Endothelial cell of umbilical vein (primary cell): ENCODE measurements at regions not wholly inside any gene's neighbourhood (a gene's known extent, or its start where the extent isn't known, plus 50 kb on each side); places are given as distances from the start of the nearest gene placed in this dataset.

Source experiments
- BruUV-seq: library from RNA; stranded (reverse); fragments of 400-500 nt; replicated peaks from 2 replicates; lab custom pipeline; 2021; lab: Mats Ljungman, UMichigan
- CTCF ChIA-PET: fragments of 300-600, 350-600 bp; sonication (Branson Sonifier 250); formaldehyde crosslinking; loops from one replicate; lab custom pipeline; 2021; ENCODE audit warnings: antibody characterized with exemption, inconsistent platforms; lab: Charles Lee
- POLR2A ChIA-PET: fragments of 300-600, 350-600 bp; sonication (Branson Sonifier 250); formaldehyde crosslinking; loops from one replicate; lab custom pipeline; 2021; ENCODE audit warnings: antibody characterized with exemption, inconsistent platforms; lab: Charles Lee
- DNase-seq: peaks from one replicate; pipeline ENCODE4 v3.0.0-alpha.2; 2011; ENCODE audit warnings: low read depth, low spot score
- FAIRE-seq: peaks from 2 replicates; lab custom pipeline; 2011; peaks lifted over from hg19 to GRCh38; lab: Jason Lieb, UNC
- H2AFZ ChIP-seq: 2 replicates; pipeline ENCODE4 v1.6.0; 2012; ENCODE audit warnings: low read depth, low read length, control low read depth, inconsistent platforms
- H3K27ac ChIP-seq: 2 replicates; pipeline ENCODE4 v1.5.1; 2011; ENCODE audit warnings: low read depth, mild to moderate bottlenecking, control low read depth, low read length, moderate library complexity; ENCODE audit not compliant: insufficient read depth
- H3K27me3 ChIP-seq, 2 experiments: 2 replicates each; pipeline versions ENCODE4 v1.6.0 to v1.6.1; 2011; ENCODE audit warnings: low read length in 2 of 2, mixed read lengths in 1 of 2; ENCODE audit not compliant: control insufficient read depth in 2 of 2, insufficient read depth in 2 of 2
- H3K36me3 ChIP-seq, 2 experiments: 2 replicates in 1 of 2; 3 replicates in 1 of 2; pipeline ENCODE4 v1.5.1; 2011; ENCODE audit warnings: low read length in 2 of 2, mild to moderate bottlenecking in 1 of 2, moderate library complexity in 1 of 2; ENCODE audit not compliant: control insufficient read depth in 2 of 2, insufficient read depth in 2 of 2; ENCODE audit errors: extremely low read depth in 1 of 2
- H3K4me1 ChIP-seq: 3 replicates; pipeline ENCODE4 v1.5.1; 2011; ENCODE audit warnings: mild to moderate bottlenecking, low read length; ENCODE audit not compliant: control insufficient read depth, insufficient read depth; ENCODE audit errors: extremely low read depth
- H3K4me2 ChIP-seq: 2 replicates; pipeline ENCODE4 v1.6.1; 2011; ENCODE audit warnings: low read length, control low read depth, mixed read lengths; ENCODE audit not compliant: insufficient read depth
- H3K4me3 ChIP-seq, 3 experiments: fragments of 200-600 bp in 1 of 3; sonication (generic), shearing (Covaris generic) in 1 of 3; replicated peaks in 1 of 3; 2 replicates each; pipeline ENCODE4 v1.5.1; 2011 to 2016; ENCODE audit warnings: control low read depth in 3 of 3, low read length in 3 of 3, mild to moderate bottlenecking in 2 of 3, inconsistent platforms in 1 of 3, low read depth in 1 of 3, moderate library complexity in 1 of 3; ENCODE audit not compliant: insufficient read depth in 1 of 3
- H3K79me2 ChIP-seq: 2 replicates; pipeline ENCODE4 v1.6.0; 2012; ENCODE audit warnings: low read length, inconsistent platforms; ENCODE audit not compliant: control insufficient read depth, insufficient read depth
- H3K9ac ChIP-seq: replicated peaks from 2 replicates; pipeline ENCODE3; 2011; ENCODE audit warnings: low read length, control low read depth; ENCODE audit not compliant: insufficient read depth; ENCODE audit errors: extremely low read depth
- H3K9me1 ChIP-seq: replicated peaks from 3 replicates; pipeline ENCODE4 v1.6.0; 2011; ENCODE audit warnings: mild to moderate bottlenecking, low read length; ENCODE audit not compliant: control insufficient read depth, insufficient read depth; ENCODE audit errors: extremely low read depth
- H3K9me3 ChIP-seq: replicated peaks from 2 replicates; pipeline ENCODE4 v1.5.1; 2012; ENCODE audit warnings: low read length, inconsistent platforms; ENCODE audit not compliant: control insufficient read depth, insufficient read depth
- H4K20me1 ChIP-seq: replicated peaks from 2 replicates; pipeline ENCODE3; 2011; ENCODE audit warnings: mild to moderate bottlenecking, low read length; ENCODE audit not compliant: control insufficient read depth, insufficient read depth; ENCODE audit errors: extremely low read depth
- CTCF ChIP-seq, 2 donors: IDR thresholded peaks; 1 replicate in 1 of 2; 2 replicates in 1 of 2; pipeline ENCODE4 v1.5.1; 2011; ENCODE audit warnings: low read length in 2 of 2, mild to moderate bottlenecking in 2 of 2, moderate library complexity in 2 of 2, control low read depth in 1 of 2, inconsistent platforms in 1 of 2, low read depth in 1 of 2; ENCODE audit not compliant: insufficient read depth in 1 of 2; ENCODE audit errors: extremely low read depth in 1 of 2
- EZH2 ChIP-seq: IDR thresholded peaks from 2 replicates; pipeline ENCODE4 v1.6.1; 2012; ENCODE audit warnings: borderline replicate concordance, low read depth, mild to moderate bottlenecking, moderate library complexity, low read length, inconsistent platforms; ENCODE audit not compliant: severe bottlenecking
- FOS ChIP-seq: IDR thresholded peaks from 2 replicates; pipeline ENCODE4 v1.6.1; 2011; ENCODE audit warnings: mild to moderate bottlenecking, low read length, moderate library complexity, borderline replicate concordance; ENCODE audit not compliant: insufficient read depth
- GATA2 ChIP-seq: IDR thresholded peaks from 2 replicates; pipeline ENCODE4 v1.7.0; 2011; ENCODE audit warnings: low read depth, mild to moderate bottlenecking, moderate library complexity, mixed read lengths, low read length; ENCODE audit not compliant: insufficient read length, insufficient read depth
- JUN ChIP-seq: IDR thresholded peaks from 2 replicates; pipeline ENCODE4 v1.6.1; 2011; ENCODE audit warnings: borderline replicate concordance, low read depth; ENCODE audit not compliant: insufficient read length, insufficient read depth
- MYC ChIP-seq: IDR thresholded peaks from one replicate; pipeline ENCODE4 v1.6.1; 2011; ENCODE audit warnings: mild to moderate bottlenecking, low read depth, low read length
- POLR2A ChIP-seq: IDR thresholded peaks from 2 replicates; pipeline ENCODE4 v1.6.1; 2012; ENCODE audit warnings: low read depth, mild to moderate bottlenecking, control low read depth, low read length
- POLR2AphosphoS5 ChIP-seq: IDR thresholded peaks from 2 replicates; pipeline ENCODE4 v1.6.1; 2012; ENCODE audit warnings: low read depth, mild to moderate bottlenecking, control low read depth, low read length, moderate library complexity; ENCODE audit not compliant: insufficient read depth
- dilution Hi-C: fragments of 300-500 bp; cut with MboI; formaldehyde crosslinking; loops from one replicate; pipeline ENCODE4 v1.15.0; 2019; ENCODE audit warnings: low sequenced_read_pairs; ENCODE audit not compliant: extremely low pct_ligation_motif_present
- intact Hi-C: fragments of 100-400 bp; cut with micrococcal nuclease; formaldehyde crosslinking; loops from one replicate; pipeline ENCODE4 v1.10.0; 2022
- TF ChIP-seq, protein P1 (sequence below): IDR thresholded peaks from 2 replicates; pipeline ENCODE4 v1.6.1; 2011; ENCODE audit not compliant: insufficient read depth, insufficient read length

DNA sequence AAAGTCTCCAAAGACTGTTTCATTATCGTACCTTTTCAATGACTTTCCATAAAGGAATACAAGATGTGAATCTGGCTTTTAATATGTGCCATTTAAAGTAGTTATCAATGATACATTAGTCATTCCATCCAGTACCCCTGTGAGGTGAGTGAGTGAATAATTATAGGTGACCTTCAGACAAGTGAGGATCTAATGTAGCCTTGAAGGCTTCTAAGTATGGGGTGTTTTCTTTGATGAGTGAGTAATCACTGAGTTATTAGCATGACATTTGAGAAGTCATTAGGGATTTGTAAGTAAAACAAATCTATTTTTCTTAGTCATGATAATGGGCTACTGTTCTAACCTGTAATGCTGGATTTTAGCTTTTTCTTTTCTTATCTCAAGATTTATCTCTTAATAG, 831.4 kb downstream of the ADGRL2 start:
- H3K79me2 ChIP-seq: no peaks in the 10 kb centered on the region
- BruUV-seq: no TSS peak
- H3K4me1 ChIP-seq: peaks cover 7% of the 10 kb centered on the region
- no peak overlapping the region for H3K27ac ChIP-seq
- no peak for FAIRE-seq
- no peaks in the 10 kb centered on the region for H3K9me1 ChIP-seq
- no peak overlapping the region for H2AFZ ChIP-seq
- dilution Hi-C loops: no loop called here
- POLR2A ChIA-PET: no interaction called here
- CTCF ChIA-PET: no interaction called here
- TF ChIP-seq CTCF (IDR thresholded peaks at IDR 0.05; ENCODE audit: extremely low read depth in 1 of 2, insufficient read depth in 1 of 2, low read depth in 1 of 2, low read length in 2 of 2) (no peak), FOS (peak; percentile 4)
- H3K9ac ChIP-seq: no peak overlapping the region
- H3K27me3 ChIP-seq: no peaks in the 10 kb centered on the region
- no peaks in the 10 kb centered on the region for H3K36me3 ChIP-seq
- no peak overlapping the region for H3K4me3 ChIP-seq
- intact Hi-C loops: no loop called here
- no peaks in the 10 kb centered on the region for H3K9me3 ChIP-seq
- DNase-seq: peak; percentile 21
- H3K4me2 ChIP-seq: no peak overlapping the region
- H4K20me1 ChIP-seq: no peaks in the 10 kb centered on the region

DNA sequence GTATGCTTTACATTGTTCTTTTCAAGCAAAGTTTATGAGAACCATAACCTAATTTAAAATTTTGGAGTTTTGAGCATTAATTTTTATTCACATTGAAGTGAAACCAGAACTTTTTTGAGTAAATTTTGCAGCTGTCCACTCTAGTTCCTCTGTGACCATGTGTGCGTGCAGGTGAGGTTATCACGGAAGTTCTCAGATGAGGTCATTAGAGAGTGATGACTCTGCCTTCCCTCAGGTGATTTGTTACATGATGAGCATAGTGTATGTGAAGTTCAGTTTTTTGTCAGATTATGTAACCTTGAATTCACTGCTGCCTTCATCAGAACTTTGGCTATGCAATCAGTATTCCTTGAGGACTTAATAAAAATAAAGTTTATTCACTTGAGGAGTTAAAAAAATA, 828.2 kb downstream of the ADGRL2 start:
- Histone ChIP-seq H3K27ac (no peak overlapping the region), H3K9me3 (no peaks in the 10 kb centered on the region), H3K4me2 (no peak overlapping the region), H3K27me3 (no peaks in the 10 kb centered on the region), H3K36me3 (no peaks in the 10 kb centered on the region), H3K4me3 (no peak overlapping the region), H3K9ac (no peak overlapping the region), H3K9me1 (no peaks in the 10 kb centered on the region), H2AFZ (no peak overlapping the region), H3K4me1 (peaks cover 7% of the 10 kb centered on the region), H4K20me1 (no peaks in the 10 kb centered on the region), H3K79me2 (no peaks in the 10 kb centered on the region)
- TF ChIP-seq FOS (no peak), CTCF (IDR thresholded peaks at IDR 0.05; ENCODE audit: extremely low read depth in 1 of 2, insufficient read depth in 1 of 2, low read depth in 1 of 2, low read length in 2 of 2) (no peak), POLR2AphosphoS5 (no peak), JUN (no peak), MYC (no peak), EZH2 (no peak), GATA2 (no peak), POLR2A (no peak)
- TF ChIP-seq, protein P1, sequence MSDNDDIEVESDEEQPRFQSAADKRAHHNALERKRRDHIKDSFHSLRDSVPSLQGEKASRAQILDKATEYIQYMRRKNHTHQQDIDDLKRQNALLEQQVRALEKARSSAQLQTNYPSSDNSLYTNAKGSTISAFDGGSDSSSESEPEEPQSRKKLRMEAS: no peak
- no peak for DNase-seq
- ChIA-PET POLR2A (no interaction called here), CTCF (no interaction called here)
- no peak for FAIRE-seq
- intact Hi-C loops: no loop called here
- dilution Hi-C loops: no loop called here
- no TSS peak for BruUV-seq
